ENCODE measurements at regions not wholly inside any gene's neighbourhood (a gene's known extent, or its start where the extent isn't known, plus 50 kb on each side); places are given as distances from the start of the nearest gene placed in this dataset.

GRCh38 chr1:198018529-198018928 is 101.4 kb downstream of the LHX9 start:
- H3K36me3 ChIP-seq (ENCODE audit: control insufficient read depth, insufficient read depth, low read length) = no peaks in the 10 kb centered on the region
- TF ChIP-seq CTCF (IDR thresholded peaks at IDR 0.05; ENCODE audit: insufficient read depth, low read depth, low read length) = no peak
- POLR2A ChIA-PET = no interaction called here

DNA sequence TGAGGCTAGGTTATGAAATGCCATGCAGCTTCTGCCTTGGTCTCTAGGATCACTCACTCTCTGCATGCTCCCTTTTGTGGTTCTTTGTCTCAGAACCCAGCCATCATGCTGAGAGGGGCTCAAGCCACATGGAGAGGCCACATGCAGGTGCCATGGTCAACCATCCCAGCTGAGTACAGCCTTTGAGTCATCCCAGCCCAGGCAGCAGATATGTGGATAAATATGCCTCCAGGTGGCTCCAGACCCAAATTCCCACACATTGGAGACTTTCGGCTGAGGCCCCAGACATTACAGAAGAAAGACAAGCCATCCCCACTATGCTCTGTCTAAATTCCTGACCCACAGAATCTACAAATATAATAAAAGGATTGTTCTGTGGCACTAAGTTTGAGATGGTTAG is 102.0 kb downstream of the LHX9 start:
- ChIA-PET CTCF (interaction anchor here (0.5 kb wide), 1 partner anchor 447 kb away, joined by 3 read pairs; no protein-coding TSS in a partner anchor), POLR2A (no interaction called here)
- H3K4me3 ChIP-seq (ENCODE audit: low read depth, low read length) = no peak overlapping the region
- no peak for DNase-seq (ENCODE audit: low read depth)
- no peaks in the 10 kb centered on the region for H3K27me3 ChIP-seq (ENCODE audit: control insufficient read depth, insufficient read depth, low read length)
- H3K36me3 ChIP-seq (ENCODE audit: control insufficient read depth, insufficient read depth, low read length) = no peaks in the 10 kb centered on the region
- no peak for TF ChIP-seq CTCF (IDR thresholded peaks at IDR 0.05; ENCODE audit: insufficient read depth, low read depth, low read length)

More at GRCh38 chr1:198018529-198018928, 101.4 kb downstream of the LHX9 start:
- peak; percentile 88 for DNase-seq (ENCODE audit: low read depth)
- CTCF ChIA-PET = no interaction called here
- Histone ChIP-seq H3K27me3 (ENCODE audit: control insufficient read depth, insufficient read depth, low read length) (no peaks in the 10 kb centered on the region), H3K4me3 (ENCODE audit: low read depth, low read length) (no peak overlapping the region)

GRCh38 chr1:198024336-198024735 is 107.2 kb downstream of the LHX9 start:
- ChIA-PET POLR2A (interaction anchor here (0.6 kb wide), 1 partner anchor 443 kb away, joined by 3 read pairs; no protein-coding TSS in a partner anchor), CTCF (no interaction called here)
- no peak for DNase-seq (ENCODE audit: low read depth)

GRCh38 chr1:198024782-198025181 is 107.6 kb downstream of the LHX9 start:
- CTCF ChIA-PET = interaction anchor here (0.6 kb wide), 1 partner anchor 107 kb away, joined by 3 read pairs; no protein-coding TSS in a partner anchor
- TF ChIP-seq CTCF (IDR thresholded peaks at IDR 0.05; ENCODE audit: insufficient read depth, low read depth, low read length) = no peak
- Histone ChIP-seq H3K27me3 (ENCODE audit: control insufficient read depth, insufficient read depth, low read length) (no peaks in the 10 kb centered on the region), H3K4me3 (ENCODE audit: low read depth, low read length) (no peak overlapping the region), H3K36me3 (ENCODE audit: control insufficient read depth, insufficient read depth, low read length) (no peaks in the 10 kb centered on the region)
- POLR2A ChIA-PET = no interaction called here
- DNase-seq (ENCODE audit: low read depth) = no peak

More at GRCh38 chr1:198024336-198024735, 107.2 kb downstream of the LHX9 start:
- Histone ChIP-seq H3K36me3 (ENCODE audit: control insufficient read depth, insufficient read depth, low read length) (no peaks in the 10 kb centered on the region), H3K27me3 (ENCODE audit: control insufficient read depth, insufficient read depth, low read length) (no peaks in the 10 kb centered on the region), H3K4me3 (ENCODE audit: low read depth, low read length) (no peak overlapping the region)
- TF ChIP-seq CTCF (IDR thresholded peaks at IDR 0.05; ENCODE audit: insufficient read depth, low read depth, low read length) = no peak

- ChIA-PET CTCF (interaction anchor here (1.9 kb wide), 1 partner anchor 13 kb away, joined by 6 read pairs; no protein-coding TSS in a partner anchor), POLR2A (no interaction called here)
- Histone ChIP-seq H3K27me3 (ENCODE audit: control insufficient read depth, insufficient read depth, low read length) (no peaks in the 10 kb centered on the region), H3K36me3 (ENCODE audit: control insufficient read depth, insufficient read depth, low read length) (no peaks in the 10 kb centered on the region), H3K4me3 (ENCODE audit: low read depth, low read length) (no peak overlapping the region)
- DNase-seq (ENCODE audit: low read depth) = peak; percentile 48
- TF ChIP-seq CTCF (IDR thresholded peaks at IDR 0.05; ENCODE audit: insufficient read depth, low read depth, low read length) = no peak
Observed at GRCh38 chr1:198030682-198031081, 113.5 kb downstream of the LHX9 start.
